HG03039 (cell line): ENCODE measurements at regions not wholly inside any gene's neighbourhood (a gene's known extent, or its start where the extent isn't known, plus 50 kb on each side); places are given as distances from the start of the nearest gene placed in this dataset.

Source experiments
- ATAC-seq: cut with Tn5 transposase; IDR thresholded peaks from one replicate; pipeline ENCODE4 v1.9.1; 2021; ENCODE audit warnings: mild to moderate bottlenecking, moderate library complexity; ENCODE audit not compliant: unreplicated experiment

- no peak for ATAC-seq
Observed at GRCh38 chr14:62357362-62357761, 595.1 kb downstream of the SNAPC1 start.

- no peak for ATAC-seq
Observed at GRCh38 chr14:62364161-62364560, 601.9 kb downstream of the SNAPC1 start.

- no peak for ATAC-seq
Observed at GRCh38 chr14:62364800-62365280, 602.6 kb downstream of the SNAPC1 start.

- ATAC-seq: no peak
Observed at GRCh38 chr14:62369919-62370560, 607.8 kb downstream of the SNAPC1 start.

- ATAC-seq: no peak
Observed at GRCh38 chr14:62373944-62374343, 611.7 kb downstream of the SNAPC1 start.

- no peak for ATAC-seq
Observed at GRCh38 chr14:62378057-62378456, 615.8 kb downstream of the SNAPC1 start.

- no peak for ATAC-seq
Observed at GRCh38 chr14:62381311-62382070, 619.3 kb downstream of the SNAPC1 start.

GRCh38 chr14:62409169-62409568, 636.1 kb downstream of the KCNH5 start:
- ATAC-seq: no peak

GRCh38 chr14:62409626-62410300, 635.5 kb downstream of the KCNH5 start:
- ATAC-seq: no peak

GRCh38 chr14:62420847-62421246, 624.4 kb downstream of the KCNH5 start:
- ATAC-seq: no peak

- no peak for ATAC-seq
Observed at GRCh38 chr14:62428429-62429203, 616.6 kb downstream of the KCNH5 start.

GRCh38 chr14:62429683-62430082, 615.6 kb downstream of the KCNH5 start:
- no peak for ATAC-seq

GRCh38 chr14:62431496-62431895, 613.8 kb downstream of the KCNH5 start:
- no peak for ATAC-seq

GRCh38 chr14:62432955-62433354, 612.3 kb downstream of the KCNH5 start:
- no peak for ATAC-seq

- no peak for ATAC-seq
Observed at GRCh38 chr14:62436261-62436660, 609.0 kb downstream of the KCNH5 start.

GRCh38 chr14:62439210-62439609, 606.0 kb downstream of the KCNH5 start:
- no peak for ATAC-seq

GRCh38 chr14:62443796-62444195, 601.5 kb downstream of the KCNH5 start:
- ATAC-seq: no peak

- ATAC-seq: no peak
Observed at GRCh38 chr14:62445570-62445969, 599.7 kb downstream of the KCNH5 start.

- no peak for ATAC-seq
Observed at GRCh38 chr14:62451221-62451620, 594.0 kb downstream of the KCNH5 start.

GRCh38 chr14:62453226-62453625, 592.0 kb downstream of the KCNH5 start:
- ATAC-seq: no peak

- ATAC-seq: no peak
Observed at GRCh38 chr14:62455446-62455845, 589.8 kb downstream of the KCNH5 start.
